ENCODE measurements at regions not wholly inside any gene's neighbourhood (a gene's known extent, or its start where the extent isn't known, plus 50 kb on each side); places are given as distances from the start of the nearest gene placed in this dataset.

- ATAC-seq (no peak), DNase-seq (no peak)
- no peak overlapping the region for H3K4me2 ChIP-seq (ENCODE audit: low read length)
- intact Hi-C loops (cut with micrococcal nuclease): no loop called here
- no peak overlapping the region for H3K4me3 ChIP-seq (ENCODE audit: low read length)
- H3K9me3 ChIP-seq (ENCODE audit: low read length): no peaks in the 10 kb centered on the region
- H4K20me1 ChIP-seq (ENCODE audit: low read length): no peaks in the 10 kb centered on the region
- TF ChIP-seq CTCF (conservative IDR thresholded peaks at IDR 0.05; ENCODE audit: low read depth, low read length) (no peak), EZH2 (IDR thresholded peaks at IDR 0.05; ENCODE audit: low read length, unreplicated experiment) (no peak), EZH2phosphoT487 (IDR thresholded peaks at IDR 0.05; ENCODE audit: borderline replicate concordance, low read length) (no peak)
- H3K27me3 ChIP-seq (ENCODE audit: low read length): no peaks in the 10 kb centered on the region
- no peak overlapping the region for H2AFZ ChIP-seq (ENCODE audit: low read length)
- H3K9ac ChIP-seq (ENCODE audit: low read length): no peak overlapping the region
- no peak overlapping the region for H3K27ac ChIP-seq (ENCODE audit: low read length)
- no peaks in the 10 kb centered on the region for H3K36me3 ChIP-seq (ENCODE audit: low read depth, low read length)
- H3K79me2 ChIP-seq (ENCODE audit: low read length): no peaks in the 10 kb centered on the region
- no peaks in the 10 kb centered on the region for H3F3A ChIP-seq (ENCODE audit: low read length, unreplicated experiment)
- no peaks in the 10 kb centered on the region for H3K4me1 ChIP-seq (ENCODE audit: insufficient read depth, low read length)
- no TSS peak for BruUV-seq (replicated peaks)
- H3K9me2 ChIP-seq (replicated peaks; ENCODE audit: low read length): no peaks in the 10 kb centered on the region
- POLR2A ChIA-PET (ENCODE audit: unreplicated experiment): interaction anchor here (0.6 kb wide), 1 partner anchor 75 kb away, joined by 4 read pairs; no protein-coding TSS in a partner anchor
- CTCF ChIA-PET: no interaction called here
Measured at GRCh38 chr12:24711056-24712008, 237.6 kb downstream of the BCAT1 start.

GRCh38 chr12:24709216-24709615, 239.7 kb downstream of the BCAT1 start:
- no peaks in the 10 kb centered on the region for H3K9me2 ChIP-seq (replicated peaks; ENCODE audit: low read length)
- no peak for DNase-seq
- H3K36me3 ChIP-seq (ENCODE audit: low read depth, low read length): no peaks in the 10 kb centered on the region
- H3K27ac ChIP-seq (ENCODE audit: low read length): no peak overlapping the region
- ATAC-seq: no peak
- H3K4me3 ChIP-seq (ENCODE audit: low read length): no peak overlapping the region
- H4K20me1 ChIP-seq (ENCODE audit: low read length): no peaks in the 10 kb centered on the region
- no peaks in the 10 kb centered on the region for H3K27me3 ChIP-seq (ENCODE audit: low read length)
- ChIA-PET POLR2A (ENCODE audit: unreplicated experiment) (no interaction called here), CTCF (no interaction called here)
- TF ChIP-seq EZH2 (IDR thresholded peaks at IDR 0.05; ENCODE audit: low read length, unreplicated experiment): no peak
- TF ChIP-seq EZH2phosphoT487 (IDR thresholded peaks at IDR 0.05; ENCODE audit: borderline replicate concordance, low read length): no peak
- no peaks in the 10 kb centered on the region for H3K4me1 ChIP-seq (ENCODE audit: insufficient read depth, low read length)
- H3F3A ChIP-seq (ENCODE audit: low read length, unreplicated experiment): no peaks in the 10 kb centered on the region
- intact Hi-C loops (cut with micrococcal nuclease): no loop called here
- no peaks in the 10 kb centered on the region for H3K9me3 ChIP-seq (ENCODE audit: low read length)
- no peak overlapping the region for H3K9ac ChIP-seq (ENCODE audit: low read length)
- H3K79me2 ChIP-seq (ENCODE audit: low read length): no peaks in the 10 kb centered on the region
- BruUV-seq (replicated peaks): no TSS peak
- no peak overlapping the region for H2AFZ ChIP-seq (ENCODE audit: low read length)
- H3K4me2 ChIP-seq (ENCODE audit: low read length): no peak overlapping the region

GRCh38 chr12:24708718-24709117, 240.2 kb downstream of the BCAT1 start:
- Histone ChIP-seq H3K27me3 (ENCODE audit: low read length) (no peaks in the 10 kb centered on the region), H3K4me2 (ENCODE audit: low read length) (no peak overlapping the region), H3F3A (ENCODE audit: low read length, unreplicated experiment) (no peaks in the 10 kb centered on the region), H3K9me3 (ENCODE audit: low read length) (no peaks in the 10 kb centered on the region), H3K27ac (ENCODE audit: low read length) (no peak overlapping the region), H2AFZ (ENCODE audit: low read length) (no peak overlapping the region), H3K4me3 (ENCODE audit: low read length) (no peak overlapping the region), H3K9ac (ENCODE audit: low read length) (no peak overlapping the region), H3K36me3 (ENCODE audit: low read depth, low read length) (no peaks in the 10 kb centered on the region), H3K4me1 (ENCODE audit: insufficient read depth, low read length) (no peaks in the 10 kb centered on the region), H3K79me2 (ENCODE audit: low read length) (no peaks in the 10 kb centered on the region), H3K9me2 (replicated peaks; ENCODE audit: low read length) (no peaks in the 10 kb centered on the region), H4K20me1 (ENCODE audit: low read length) (no peaks in the 10 kb centered on the region)
- ChIA-PET CTCF (no interaction called here), POLR2A (ENCODE audit: unreplicated experiment) (no interaction called here)
- DNase-seq (no peak), ATAC-seq (no peak)
- BruUV-seq (replicated peaks): no TSS peak
- no peak for TF ChIP-seq CTCF (conservative IDR thresholded peaks at IDR 0.05; ENCODE audit: low read depth, low read length)
- no peak for TF ChIP-seq EZH2 (IDR thresholded peaks at IDR 0.05; ENCODE audit: low read length, unreplicated experiment)
- TF ChIP-seq EZH2phosphoT487 (IDR thresholded peaks at IDR 0.05; ENCODE audit: borderline replicate concordance, low read length): no peak
- intact Hi-C loops (cut with micrococcal nuclease): no loop called here

Measured in PC-3 (cell line).